HG02759 (cell line): ENCODE measurements at regions not wholly inside any gene's neighbourhood (a gene's known extent, or its start where the extent isn't known, plus 50 kb on each side); places are given as distances from the start of the nearest gene placed in this dataset.

Source experiments
- ATAC-seq: cut with Tn5 transposase; IDR thresholded peaks from one replicate; pipeline ENCODE4 v1.9.1; 2021; ENCODE audit warnings: mild to moderate bottlenecking, moderate library complexity; ENCODE audit not compliant: unreplicated experiment

GRCh38 chr5:3883040-3883439 is 287.4 kb downstream of the IRX1 start:
- no peak for ATAC-seq

DNA sequence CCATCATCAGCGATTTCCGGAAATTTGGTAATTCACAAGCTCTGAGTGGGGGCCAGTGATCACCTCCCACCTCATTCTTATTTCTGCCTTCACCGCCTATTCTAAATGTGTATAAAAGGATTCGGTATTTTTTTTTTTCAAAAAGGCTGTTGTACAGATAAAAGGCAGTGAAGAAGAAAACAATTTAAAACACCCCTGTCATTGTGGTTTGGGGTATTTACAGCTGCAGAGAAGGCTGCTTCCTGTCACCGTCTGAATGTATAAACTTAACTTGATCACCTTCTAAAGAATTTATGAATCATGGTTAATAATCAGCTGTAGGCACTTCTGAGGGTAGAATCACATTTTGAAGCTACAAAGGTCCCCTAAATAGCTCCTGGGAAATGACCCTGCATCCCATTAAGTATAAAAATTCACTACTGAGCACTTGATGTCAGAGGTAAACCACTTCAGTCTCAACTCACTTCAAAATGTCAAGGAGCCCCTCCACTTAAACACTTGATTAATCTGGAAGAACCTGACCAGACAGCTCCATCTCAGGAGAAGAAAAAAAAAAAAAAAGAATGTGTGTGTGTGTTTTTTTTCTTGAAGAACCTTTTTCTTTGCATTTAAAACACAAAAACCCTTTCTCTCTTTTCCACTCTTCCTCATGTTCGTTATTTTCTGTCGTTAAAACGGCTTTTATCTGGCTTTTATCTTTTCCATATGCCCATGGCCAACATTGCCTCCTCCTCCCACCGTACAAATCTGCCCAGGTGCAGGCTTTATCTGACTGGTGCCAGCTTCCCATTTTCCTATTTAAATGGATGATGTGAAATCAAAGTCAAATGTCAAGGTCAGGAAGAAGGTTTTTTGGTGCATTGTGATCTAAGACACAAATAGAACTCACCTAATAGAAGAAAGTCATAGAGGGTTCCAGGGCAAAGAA is 291.2 kb downstream of the IRX1 start:
- no peak for ATAC-seq

GRCh38 chr5:3888310-3888709 is 292.7 kb downstream of the IRX1 start:
- no peak for ATAC-seq

GRCh38 chr5:3889412-3890142 is 293.9 kb downstream of the IRX1 start:
- no peak for ATAC-seq

DNA sequence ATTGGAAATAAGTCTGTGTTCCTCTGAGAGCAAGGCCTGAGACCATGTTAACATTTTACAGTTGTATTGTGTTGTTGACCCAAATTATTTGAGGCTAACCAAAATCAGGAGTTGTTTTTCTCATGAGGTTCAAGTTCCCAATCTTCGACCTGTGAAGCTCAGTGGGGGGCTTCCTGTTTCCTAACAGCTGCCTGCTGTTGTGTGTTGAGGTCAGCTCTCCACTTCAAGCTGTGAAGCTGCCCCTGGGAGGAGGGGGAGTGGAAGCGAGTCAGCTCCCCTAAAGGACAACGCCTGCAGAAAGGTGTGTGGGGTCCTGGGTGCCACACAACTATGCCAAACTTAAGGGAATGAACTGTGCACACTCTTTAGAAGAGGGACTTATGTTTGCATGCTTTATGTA is 295.5 kb downstream of the IRX1 start:
- ATAC-seq, result no peak

GRCh38 chr5:3893527-3893926 is 297.9 kb downstream of the IRX1 start:
- ATAC-seq, result no peak

GRCh38 chr5:3893975-3894374 is 298.3 kb downstream of the IRX1 start:
- ATAC-seq, result no peak

DNA sequence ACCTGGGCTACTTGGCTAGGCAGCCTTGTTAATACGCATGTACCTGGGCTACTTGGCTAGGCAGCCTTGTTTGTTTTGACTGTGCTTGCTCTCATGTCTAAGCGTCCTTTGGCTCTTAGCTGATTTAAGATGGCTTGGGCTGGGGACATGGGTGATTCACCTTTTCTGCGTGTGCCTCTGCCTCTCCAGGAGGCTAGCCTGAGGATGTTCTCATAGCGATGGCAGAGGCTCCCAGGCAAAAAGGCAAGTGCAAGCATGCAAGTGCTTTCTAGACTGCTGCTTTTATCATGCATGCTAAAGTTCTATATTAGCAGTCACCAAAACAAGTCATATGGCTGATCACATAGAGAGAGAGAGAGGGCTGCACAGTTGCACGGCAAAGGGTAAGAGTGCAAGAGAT is 300.5 kb downstream of the IRX1 start:
- ATAC-seq, result no peak

- no peak for ATAC-seq
Observed at GRCh38 chr5:3899093-3899492, 303.5 kb downstream of the IRX1 start.

DNA sequence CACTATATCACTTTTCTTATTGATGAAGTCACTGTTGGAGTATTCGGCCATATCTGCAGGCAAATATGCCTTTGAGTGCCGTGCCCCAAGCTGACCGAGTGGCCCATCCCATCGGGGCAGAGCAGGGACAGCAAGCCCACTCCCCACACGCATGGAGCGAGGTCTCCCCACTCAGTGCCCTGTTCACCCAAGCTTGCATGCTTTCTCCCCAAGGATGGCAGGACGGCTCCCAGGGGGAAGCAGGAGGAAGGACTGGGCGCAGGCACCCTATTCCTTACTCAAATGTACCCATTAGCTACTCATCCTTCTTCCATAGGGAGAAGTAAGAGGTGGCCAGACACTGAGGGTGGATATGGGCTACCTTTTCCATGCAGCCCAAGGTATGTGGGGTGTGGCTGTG is 309.0 kb downstream of the IRX1 start:
- ATAC-seq, result no peak

- no peak for ATAC-seq
Observed at GRCh38 chr5:3905031-3905430, 309.4 kb downstream of the IRX1 start.

GRCh38 chr5:3905521-3905920 is 309.9 kb downstream of the IRX1 start:
- ATAC-seq, result no peak

GRCh38 chr5:3911111-3911510 is 315.5 kb downstream of the IRX1 start:
- ATAC-seq, result no peak

DNA sequence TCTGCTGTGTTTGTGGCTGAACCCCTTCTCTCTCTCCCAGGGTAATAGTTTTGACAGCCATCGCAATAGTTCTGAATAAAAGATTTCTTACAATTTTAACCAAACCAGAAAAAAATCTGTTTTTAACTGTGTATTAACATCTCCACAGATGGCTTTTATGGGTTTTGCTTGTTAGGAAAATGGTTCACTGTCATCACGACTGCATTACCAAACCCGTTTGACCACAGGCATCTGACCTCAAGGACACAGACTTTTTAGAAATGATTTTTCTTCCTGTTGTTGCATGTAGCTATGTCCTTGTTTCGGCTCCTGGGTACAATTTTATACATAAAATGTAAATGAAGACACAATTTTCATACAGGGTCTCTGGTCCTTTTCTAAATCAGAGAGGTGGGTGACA is 316.1 kb downstream of the IRX1 start:
- ATAC-seq, result no peak

DNA sequence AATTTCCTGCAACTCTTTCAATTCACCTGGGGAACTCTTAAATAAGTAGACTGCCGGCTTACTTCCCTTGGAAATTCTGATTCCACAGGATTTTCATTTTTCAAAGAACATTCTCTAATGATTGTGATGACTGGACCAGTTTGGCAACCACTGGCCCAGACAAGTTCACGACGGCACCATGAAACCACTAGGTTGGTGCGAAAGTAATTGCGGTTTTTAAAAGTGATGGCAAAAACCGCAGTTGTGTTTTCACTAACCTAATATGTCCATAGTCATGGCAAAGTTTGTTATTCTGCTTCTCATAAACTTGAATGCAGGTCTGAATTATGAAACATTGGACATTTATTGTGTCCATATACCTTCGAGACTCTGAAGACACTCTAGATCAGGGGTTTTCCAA is 317.2 kb downstream of the IRX1 start:
- ATAC-seq, result no peak

GRCh38 chr5:3913279-3913678 is 317.6 kb downstream of the IRX1 start:
- ATAC-seq, result no peak

DNA sequence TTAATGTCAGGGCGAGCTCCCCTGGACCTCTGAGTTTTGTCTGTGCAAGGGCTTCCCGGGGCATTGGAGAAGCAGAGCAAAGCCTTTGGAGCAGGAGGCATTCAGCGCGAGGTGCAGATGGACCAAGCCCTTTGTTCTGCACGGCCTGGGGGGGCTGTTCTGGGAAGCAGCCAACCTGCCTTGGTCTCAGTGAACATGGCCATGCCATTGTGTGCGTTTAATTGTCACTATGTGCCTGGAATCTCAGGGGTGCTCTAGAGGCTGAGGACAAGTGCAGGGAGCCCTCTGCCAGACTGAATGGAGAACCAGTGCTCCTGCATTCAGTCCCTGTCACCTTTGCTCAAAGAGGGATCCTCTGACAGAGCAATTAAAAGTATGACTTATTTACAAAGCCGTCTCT is 329.4 kb downstream of the IRX1 start:
- ATAC-seq, result no peak

DNA sequence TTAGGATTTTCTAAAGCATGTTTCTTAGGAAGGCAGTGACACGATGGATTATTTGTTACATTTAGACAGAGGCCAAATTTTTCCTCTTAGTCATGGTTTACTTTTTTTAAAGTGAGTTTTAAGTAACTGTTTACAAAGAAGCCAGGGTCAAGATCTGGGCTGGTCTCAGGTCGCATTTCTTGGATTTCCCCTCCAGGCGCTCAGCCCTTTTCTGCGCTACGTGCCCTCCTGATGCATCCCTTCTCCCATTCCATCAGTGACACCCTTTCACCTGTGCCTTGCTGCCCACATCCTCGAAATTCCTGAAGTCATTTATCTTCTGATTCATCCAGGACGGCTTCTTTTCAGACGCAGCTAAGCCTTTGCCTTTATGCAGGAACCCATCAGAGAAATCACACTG is 330.3 kb downstream of the IRX1 start:
- ATAC-seq, result no peak

DNA sequence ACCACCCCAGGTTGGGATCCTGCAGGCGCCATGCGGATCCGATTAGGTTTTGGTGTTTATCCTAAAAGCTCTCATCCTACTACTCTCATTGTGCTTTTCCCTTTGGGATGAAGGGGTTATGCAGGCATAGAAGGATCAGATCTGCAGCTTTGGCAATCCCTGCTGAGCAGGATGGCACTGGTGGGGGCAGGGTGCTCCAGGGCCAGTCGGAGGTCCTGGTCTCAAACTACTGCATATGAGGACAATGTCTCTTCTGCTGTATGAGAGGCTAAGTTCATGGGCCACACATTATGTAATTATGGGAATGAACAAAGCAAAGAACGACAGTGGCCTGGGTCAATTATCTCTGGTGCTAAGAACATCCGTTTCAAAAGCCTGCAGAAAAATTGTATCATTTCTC is 334.2 kb downstream of the IRX1 start:
- ATAC-seq, result no peak

DNA sequence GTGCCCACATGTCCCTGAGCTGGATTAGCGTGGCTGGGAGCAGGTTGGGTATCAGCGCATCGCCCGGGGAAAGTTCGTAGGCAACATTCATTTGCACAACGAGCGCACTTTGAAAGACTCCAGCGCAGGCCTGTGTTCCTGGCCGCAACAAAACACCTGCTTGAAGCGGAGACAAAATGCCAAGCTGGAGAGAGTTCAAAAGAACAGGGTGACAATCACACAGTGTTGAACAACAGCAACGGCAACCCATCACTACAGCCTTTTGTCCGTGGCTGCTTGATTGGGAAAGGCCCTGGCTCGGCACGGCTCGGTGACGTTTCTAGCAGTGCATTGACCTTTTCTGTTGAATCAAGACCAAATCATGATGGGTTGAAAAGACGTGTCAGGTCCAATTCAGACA is 336.3 kb downstream of the IRX1 start:
- ATAC-seq, result no peak

DNA sequence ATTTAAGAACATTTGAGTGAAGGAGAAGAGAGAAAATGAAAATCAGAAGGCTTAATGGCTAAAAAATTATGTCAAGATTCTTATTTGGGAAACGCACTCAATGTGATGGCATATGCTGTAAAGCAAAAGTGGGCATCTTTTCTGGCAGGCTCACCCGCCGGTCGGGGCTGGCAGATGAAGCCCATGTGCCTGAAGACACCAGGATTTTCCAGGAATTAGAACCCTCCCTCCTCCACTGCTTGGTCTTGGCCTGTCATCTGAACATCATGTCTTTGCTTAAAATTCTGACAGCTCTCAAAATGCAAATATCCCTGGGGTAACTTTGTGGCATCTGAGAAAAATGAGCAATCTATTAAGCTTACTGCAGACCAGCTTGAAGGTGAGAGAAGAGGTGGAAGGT is 337.9 kb downstream of the IRX1 start:
- ATAC-seq, result no peak

GRCh38 chr5:3933966-3934365 is 338.3 kb downstream of the IRX1 start:
- ATAC-seq, result no peak
